NB4 (cell line): ENCODE measurements at regions not wholly inside any gene's neighbourhood (a gene's known extent, or its start where the extent isn't known, plus 50 kb on each side); places are given as distances from the start of the nearest gene placed in this dataset.
"Not testable (repeated sequence)": the region's sequence is repeated elsewhere in the genome, so short reads cannot be mapped to it uniquely, and the experiment has no call there.

Experiments used
- MYC ChIP-seq: IDR thresholded peaks from 2 replicates; pipeline ENCODE4 v1.6.1; 2011; ENCODE audit warnings: low read depth, low read length
- POLR2A ChIP-seq: IDR thresholded peaks from 2 replicates; pipeline ENCODE4 v1.6.1; 2011; ENCODE audit warnings: mild to moderate bottlenecking; ENCODE audit not compliant: insufficient read length; ENCODE audit errors: extremely low read depth
- TF ChIP-seq, protein P1 (sequence below): IDR thresholded peaks from one replicate; pipeline ENCODE4 v1.5.1; 2012; ENCODE audit warnings: low read depth, low read length

GRCh38 chr2:190595879-190596278 is 53.0 kb upstream of the NAB1 start:
- TF ChIP-seq, protein P1, sequence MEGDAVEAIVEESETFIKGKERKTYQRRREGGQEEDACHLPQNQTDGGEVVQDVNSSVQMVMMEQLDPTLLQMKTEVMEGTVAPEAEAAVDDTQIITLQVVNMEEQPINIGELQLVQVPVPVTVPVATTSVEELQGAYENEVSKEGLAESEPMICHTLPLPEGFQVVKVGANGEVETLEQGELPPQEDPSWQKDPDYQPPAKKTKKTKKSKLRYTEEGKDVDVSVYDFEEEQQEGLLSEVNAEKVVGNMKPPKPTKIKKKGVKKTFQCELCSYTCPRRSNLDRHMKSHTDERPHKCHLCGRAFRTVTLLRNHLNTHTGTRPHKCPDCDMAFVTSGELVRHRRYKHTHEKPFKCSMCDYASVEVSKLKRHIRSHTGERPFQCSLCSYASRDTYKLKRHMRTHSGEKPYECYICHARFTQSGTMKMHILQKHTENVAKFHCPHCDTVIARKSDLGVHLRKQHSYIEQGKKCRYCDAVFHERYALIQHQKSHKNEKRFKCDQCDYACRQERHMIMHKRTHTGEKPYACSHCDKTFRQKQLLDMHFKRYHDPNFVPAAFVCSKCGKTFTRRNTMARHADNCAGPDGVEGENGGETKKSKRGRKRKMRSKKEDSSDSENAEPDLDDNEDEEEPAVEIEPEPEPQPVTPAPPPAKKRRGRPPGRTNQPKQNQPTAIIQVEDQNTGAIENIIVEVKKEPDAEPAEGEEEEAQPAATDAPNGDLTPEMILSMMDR: not testable (repeated sequence)
- not testable (repeated sequence) for TF ChIP-seq MYC, POLR2A
